Left forelimb (tissue), 1 donor: ENCODE measurements at regions not wholly inside any gene's neighbourhood (a gene's known extent, or its start where the extent isn't known, plus 50 kb on each side); places are given as distances from the start of the nearest gene placed in this dataset.
"Not testable (repeated sequence)": the region's sequence is repeated elsewhere in the genome, so short reads cannot be mapped to it uniquely, and the experiment has no call there.

Experiments used
- DNase-seq: peaks from one replicate; pipeline ENCODE4 v3.0.0-alpha.2; 2018; ENCODE audit warnings: low spot score

GRCh38 chr4:38279650-38280322 lies 319.6 kb downstream of the PTTG2 start:
- DNase-seq, result no peak

GRCh38 chr4:38280323-38280706 lies 320.1 kb downstream of the PTTG2 start:
- DNase-seq, result no peak

GRCh38 chr4:38281371-38282071 lies 321.3 kb downstream of the PTTG2 start:
- DNase-seq, result no peak

- no peak for DNase-seq
Measured at GRCh38 chr4:38283724-38284123, 323.5 kb downstream of the PTTG2 start.

GRCh38 chr4:38284294-38285030 lies 324.3 kb downstream of the PTTG2 start:
- DNase-seq, result no peak

- no peak for DNase-seq
Measured at GRCh38 chr4:38287101-38287851, 327.1 kb downstream of the PTTG2 start.

- DNase-seq, result no peak
Measured at GRCh38 chr4:38289553-38289952, 329.4 kb downstream of the PTTG2 start.

- DNase-seq, result no peak
Measured at GRCh38 chr4:38290366-38290765, 330.2 kb downstream of the PTTG2 start.

- DNase-seq, result no peak
Measured at GRCh38 chr4:38290914-38291313, 330.7 kb downstream of the PTTG2 start.

GRCh38 chr4:38292529-38292928 lies 332.3 kb downstream of the PTTG2 start:
- DNase-seq, result no peak

- DNase-seq, result no peak
Measured at GRCh38 chr4:38294238-38294637, 334.0 kb downstream of the PTTG2 start.

GRCh38 chr4:38297061-38297460 lies 336.9 kb downstream of the PTTG2 start:
- DNase-seq, result no peak

- DNase-seq, result no peak
Measured at GRCh38 chr4:38298868-38299713, 338.9 kb downstream of the PTTG2 start.

- DNase-seq, result no peak
Measured at GRCh38 chr4:38302910-38303309, 342.7 kb downstream of the PTTG2 start.

GRCh38 chr4:38304460-38304859 lies 344.3 kb downstream of the PTTG2 start:
- not testable (repeated sequence) for DNase-seq

- no peak for DNase-seq
Measured at GRCh38 chr4:38306482-38307071, 346.4 kb downstream of the PTTG2 start.

- no peak for DNase-seq
Measured at GRCh38 chr4:38308728-38309311, 348.6 kb downstream of the PTTG2 start.

GRCh38 chr4:38309471-38309870 lies 349.3 kb downstream of the PTTG2 start:
- no peak for DNase-seq

- DNase-seq, result no peak
Measured at GRCh38 chr4:38310446-38311043, 350.3 kb downstream of the PTTG2 start.

GRCh38 chr4:38311495-38312126 lies 351.4 kb downstream of the PTTG2 start:
- DNase-seq, result no peak
